ENCODE measurements at regions not wholly inside any gene's neighbourhood (a gene's known extent, or its start where the extent isn't known, plus 50 kb on each side); places are given as distances from the start of the nearest gene placed in this dataset.

DNA sequence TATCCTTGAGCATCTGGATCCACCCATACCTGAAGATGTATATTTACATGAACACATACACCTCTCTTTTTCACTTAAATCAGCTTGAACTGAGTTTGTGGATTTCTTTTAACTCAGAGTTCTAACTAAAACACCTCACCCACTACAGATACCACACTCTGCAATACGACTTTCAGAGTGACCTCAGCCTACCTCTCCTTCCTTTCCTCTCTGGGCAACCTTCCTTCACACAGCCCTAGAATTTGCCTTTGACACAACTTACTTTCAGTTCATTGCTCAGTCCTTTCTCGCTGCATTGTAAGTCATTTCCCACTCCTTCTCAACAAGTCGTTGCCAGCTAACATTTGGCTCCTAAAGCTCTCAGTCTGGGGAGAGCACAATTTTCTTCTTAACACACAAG, 151.9 kb upstream of the IRX3 start:
- DNase-seq, result no peak
- Mint-ChIP-seq H3K9me3 (no peaks in the 10 kb centered on the region), H3K4me3 (no peak overlapping the region), H3K36me3 (no peaks in the 10 kb centered on the region), H3K27me3 (ENCODE audit: low read depth in 3 of 3) (peaks cover 4 to 10% (median 8%) of the 10 kb centered on the region in 3 donors), H3K27ac (no peak overlapping the region), H3K4me1 (no peaks in the 10 kb centered on the region)

DNA sequence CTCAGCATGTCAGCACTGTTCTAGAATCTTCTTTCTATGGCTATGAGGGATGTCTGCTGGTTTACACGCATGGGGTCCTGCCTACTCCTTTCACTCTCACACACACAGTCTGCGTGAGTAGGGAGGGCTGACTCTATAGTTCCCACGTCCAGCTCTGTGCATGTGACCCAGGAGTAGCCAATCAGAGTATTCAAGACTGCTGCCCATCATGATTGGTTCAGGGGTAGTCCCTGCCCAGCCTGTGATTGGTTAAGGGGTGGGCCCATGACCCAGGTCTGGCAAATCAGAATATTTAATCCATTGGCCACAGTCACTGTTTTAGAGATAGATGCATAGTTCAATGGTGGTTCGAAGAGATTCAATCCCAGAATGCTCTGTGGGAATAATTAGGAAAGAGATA, 151.3 kb upstream of the IRX3 start:
- Mint-ChIP-seq H3K4me1 (no peaks in the 10 kb centered on the region), H3K27me3 (ENCODE audit: low read depth in 3 of 3) (peaks cover 4 to 10% (median 8%) of the 10 kb centered on the region in 3 donors), H3K27ac (no peak overlapping the region), H3K4me3 (no peak overlapping the region), H3K36me3 (no peaks in the 10 kb centered on the region), H3K9me3 (no peaks in the 10 kb centered on the region)
- no peak for DNase-seq

DNA sequence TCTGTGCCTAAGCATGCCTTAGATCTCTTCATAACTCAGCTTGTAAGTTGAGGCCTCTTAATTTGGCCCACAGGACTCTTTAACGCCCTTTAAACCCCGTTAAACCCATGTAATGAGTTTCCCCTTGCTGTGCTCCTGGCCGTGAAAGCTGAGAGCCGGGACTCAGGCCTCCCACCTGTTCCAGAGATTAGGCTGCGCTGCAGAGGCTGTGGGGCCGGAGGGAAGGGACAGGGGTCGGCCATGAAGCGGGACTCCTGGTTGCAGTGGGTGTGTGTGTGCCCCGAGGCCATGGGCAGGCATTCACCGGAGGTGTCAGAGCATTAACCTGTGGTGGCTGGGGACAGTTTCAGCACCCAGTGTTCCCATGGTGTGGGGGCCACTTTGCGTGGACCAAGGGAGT, 150.8 kb upstream of the IRX3 start:
- H3K9me3 Mint-ChIP-seq, result no peaks in the 10 kb centered on the region
- no peak overlapping the region for H3K4me3 Mint-ChIP-seq
- no peaks in the 10 kb centered on the region for H3K36me3 Mint-ChIP-seq
- H3K4me1 Mint-ChIP-seq, result no peaks in the 10 kb centered on the region
- DNase-seq, result no peak
- peaks cover 4 to 10% (median 8%) of the 10 kb centered on the region in 3 donors for H3K27me3 Mint-ChIP-seq (ENCODE audit: low read depth in 3 of 3)
- no peak overlapping the region for H3K27ac Mint-ChIP-seq

DNA sequence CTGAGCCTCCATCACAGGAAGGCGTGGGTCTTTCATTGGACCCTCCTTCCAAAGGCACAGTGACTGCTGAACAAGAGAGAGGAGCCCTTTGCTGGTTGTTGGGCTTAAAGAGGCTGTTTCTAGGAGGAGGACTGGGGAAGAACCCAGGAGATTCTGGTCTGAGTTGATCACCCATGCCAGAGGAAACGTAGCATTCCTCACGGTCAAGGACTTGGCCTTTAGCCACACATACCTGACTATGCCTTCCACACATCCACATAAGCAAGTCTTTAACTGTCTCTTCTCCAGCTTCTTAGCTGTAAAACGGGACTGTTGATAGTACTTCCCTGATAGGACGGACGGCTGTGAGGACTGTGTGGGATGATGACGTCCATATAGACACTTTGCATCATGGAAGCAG, 149.8 kb upstream of the IRX3 start:
- H3K4me3 Mint-ChIP-seq, result no peak overlapping the region
- no peaks in the 10 kb centered on the region for H3K36me3 Mint-ChIP-seq
- peaks cover 0 to 3% of the 10 kb centered on the region in 2 donors for H3K4me1 Mint-ChIP-seq
- peaks cover 4 to 14% (median 9%) of the 10 kb centered on the region in 3 donors for H3K27me3 Mint-ChIP-seq (ENCODE audit: low read depth in 3 of 3)
- H3K9me3 Mint-ChIP-seq, result peaks cover 0 to 3% (median 0%) of the 10 kb centered on the region in 6 donors
- DNase-seq, result no peak
- no peak overlapping the region for H3K27ac Mint-ChIP-seq

DNA sequence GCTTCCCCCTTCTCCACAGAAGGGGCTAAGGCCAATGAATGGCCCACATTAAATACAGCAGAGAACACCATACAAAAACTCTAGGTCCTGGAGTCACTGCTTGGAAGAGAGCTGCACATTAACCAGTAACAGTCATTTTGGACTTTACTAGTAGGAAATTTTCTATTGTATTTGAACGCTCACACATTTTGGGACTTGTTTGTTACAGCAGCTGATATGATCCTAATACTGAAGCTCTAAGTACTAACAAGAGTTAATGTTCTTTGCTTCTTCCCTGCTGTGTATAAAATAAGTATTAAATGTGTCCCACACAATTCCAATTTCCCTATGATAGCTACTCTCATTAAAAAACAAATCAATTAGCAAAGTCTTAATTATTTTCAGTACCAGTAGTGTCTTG, 148.3 kb upstream of the IRX3 start:
- Mint-ChIP-seq H3K27me3 (ENCODE audit: low read depth in 3 of 3) (peaks cover 2 to 23% (median 15%) of the 10 kb centered on the region in 3 donors), H3K36me3 (no peaks in the 10 kb centered on the region), H3K4me1 (peaks cover 0 to 8% of the 10 kb centered on the region in 2 donors), H3K27ac (no peak overlapping the region), H3K4me3 (no peak overlapping the region), H3K9me3 (peaks cover 0 to 14% (median 0%) of the 10 kb centered on the region in 6 donors)
- DNase-seq, result no peak

DNA sequence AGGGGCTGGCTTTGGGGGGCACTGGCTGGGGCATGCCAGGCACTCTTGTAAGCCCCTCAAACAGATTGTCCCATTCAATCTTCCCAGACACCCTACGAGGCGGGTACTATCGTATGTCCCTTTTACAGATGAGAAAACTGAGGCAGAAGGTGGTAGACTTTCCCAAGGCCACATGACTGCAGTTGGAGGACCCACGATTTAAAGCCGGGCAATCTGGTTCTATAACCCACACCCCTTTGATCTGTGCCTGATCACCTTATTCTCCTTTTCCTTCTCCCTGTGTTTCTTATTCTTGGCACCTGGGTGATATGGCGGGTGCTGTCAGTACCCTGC, 146.3 kb upstream of the IRX3 start:
- Mint-ChIP-seq H3K9me3 (peaks cover 0 to 20% (median 1%) of the 10 kb centered on the region in 6 donors), H3K4me3 (no peak overlapping the region), H3K4me1 (peaks cover 0 to 8% of the 10 kb centered on the region in 2 donors), H3K36me3 (no peaks in the 10 kb centered on the region), H3K27ac (no peak overlapping the region), H3K27me3 (ENCODE audit: low read depth in 3 of 3) (peaks cover 3 to 31% (median 12%) of the 10 kb centered on the region in 3 donors)
- no peak for DNase-seq

DNA sequence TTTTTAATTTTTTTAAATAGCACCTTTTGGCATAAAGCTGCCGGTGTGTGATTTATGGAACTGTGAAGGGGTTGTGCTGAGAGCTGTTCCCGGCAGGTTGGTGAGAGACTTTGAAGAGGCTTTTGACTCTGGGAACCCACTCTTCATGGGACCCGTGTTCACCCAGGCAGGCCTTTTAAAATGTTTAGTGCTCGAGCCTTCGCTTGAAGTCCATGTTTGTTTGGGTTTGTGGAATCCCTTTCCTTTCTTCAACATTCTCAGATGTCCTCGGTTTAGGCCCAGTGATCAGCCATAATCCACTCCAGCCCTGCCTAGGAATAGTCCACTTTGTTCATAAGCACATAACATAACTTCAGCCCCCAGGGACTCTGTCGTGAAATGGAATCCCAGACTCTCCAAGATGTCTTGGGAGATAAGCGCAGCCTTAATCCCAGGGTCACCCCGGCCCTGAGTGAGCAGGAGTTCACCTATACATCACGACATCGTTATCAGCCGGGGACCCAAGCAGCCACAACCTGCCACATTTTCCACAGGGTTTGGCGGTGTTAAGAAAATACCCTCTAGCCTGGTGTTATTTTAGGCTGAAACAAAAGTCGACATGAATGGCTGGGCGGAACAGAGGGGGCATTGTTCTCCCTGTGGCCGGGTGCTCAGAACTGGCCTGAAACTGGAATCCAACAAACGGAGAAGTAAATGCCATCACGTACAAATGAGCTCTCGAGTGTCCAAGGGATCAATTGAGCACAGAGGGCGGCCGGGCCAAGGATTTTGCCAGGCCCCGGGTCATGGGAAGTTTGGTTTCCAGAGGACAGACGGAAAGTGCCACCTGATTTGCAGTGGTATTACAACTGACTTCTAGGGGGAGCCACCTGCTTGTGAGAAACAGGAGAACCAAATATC, 145.7 kb upstream of the IRX3 start:
- Mint-ChIP-seq H3K36me3 (no peaks in the 10 kb centered on the region), H3K9me3 (peaks cover 0 to 20% (median 1%) of the 10 kb centered on the region in 6 donors), H3K4me3 (no peak overlapping the region), H3K4me1 (peaks cover 0 to 8% of the 10 kb centered on the region in 2 donors), H3K27me3 (ENCODE audit: low read depth in 3 of 3) (peaks cover 3 to 28% (median 12%) of the 10 kb centered on the region in 3 donors), H3K27ac (no peak overlapping the region)
- DNase-seq, result no peak

DNA sequence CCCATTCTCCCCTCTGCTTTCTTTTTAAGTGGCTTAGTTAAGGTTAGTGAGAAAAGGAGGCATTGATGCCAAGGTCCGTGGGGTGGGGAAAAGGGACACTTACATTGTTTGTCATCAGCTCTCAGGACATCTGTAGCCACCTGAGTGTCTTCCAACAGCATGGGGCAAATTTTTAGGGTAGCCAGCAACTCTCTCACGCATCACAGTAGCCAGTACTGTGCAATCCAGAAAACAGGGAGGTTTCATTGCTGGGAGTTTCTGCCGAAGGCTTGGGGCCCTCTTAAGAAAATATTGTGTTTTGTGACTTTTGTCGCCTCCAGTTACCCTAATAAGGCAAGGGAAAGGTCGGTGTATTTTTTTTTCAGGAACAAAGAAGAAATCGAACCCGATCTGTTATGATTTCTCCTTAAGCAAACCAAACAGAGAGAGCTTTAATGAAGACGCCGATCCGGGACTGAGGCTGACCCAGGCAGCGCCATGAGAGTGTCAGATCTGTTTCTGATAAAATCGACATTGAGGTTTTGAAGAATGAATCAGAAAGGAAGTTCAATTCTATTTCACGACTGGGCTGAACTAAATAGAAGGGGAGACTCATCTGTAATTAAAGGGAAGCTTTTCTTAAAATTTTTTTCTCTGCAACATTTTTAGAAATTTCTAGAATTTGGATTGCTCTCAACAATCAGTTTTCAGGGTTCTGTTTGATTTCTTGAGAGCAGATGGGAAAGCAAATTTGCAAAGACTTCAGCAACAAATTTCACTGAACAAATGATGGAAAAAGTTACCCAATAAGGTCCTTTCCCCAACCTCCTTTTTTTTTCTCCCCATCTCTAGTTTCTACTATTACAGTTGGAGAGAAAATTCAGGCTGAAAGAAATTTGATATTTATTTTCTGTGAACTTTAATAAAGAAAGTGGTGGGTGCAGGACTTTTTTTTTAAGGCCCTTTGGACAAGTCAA, 144.7 kb upstream of the IRX3 start:
- Mint-ChIP-seq H3K4me3 (no peak overlapping the region), H3K27ac (no peak overlapping the region), H3K9me3 (peaks cover 0 to 20% (median 1%) of the 10 kb centered on the region in 6 donors), H3K4me1 (peaks cover 0 to 8% of the 10 kb centered on the region in 2 donors), H3K36me3 (no peaks in the 10 kb centered on the region), H3K27me3 (ENCODE audit: low read depth in 3 of 3) (peaks cover 3 to 31% (median 13%) of the 10 kb centered on the region in 3 donors)
- DNase-seq, result no peak

DNA sequence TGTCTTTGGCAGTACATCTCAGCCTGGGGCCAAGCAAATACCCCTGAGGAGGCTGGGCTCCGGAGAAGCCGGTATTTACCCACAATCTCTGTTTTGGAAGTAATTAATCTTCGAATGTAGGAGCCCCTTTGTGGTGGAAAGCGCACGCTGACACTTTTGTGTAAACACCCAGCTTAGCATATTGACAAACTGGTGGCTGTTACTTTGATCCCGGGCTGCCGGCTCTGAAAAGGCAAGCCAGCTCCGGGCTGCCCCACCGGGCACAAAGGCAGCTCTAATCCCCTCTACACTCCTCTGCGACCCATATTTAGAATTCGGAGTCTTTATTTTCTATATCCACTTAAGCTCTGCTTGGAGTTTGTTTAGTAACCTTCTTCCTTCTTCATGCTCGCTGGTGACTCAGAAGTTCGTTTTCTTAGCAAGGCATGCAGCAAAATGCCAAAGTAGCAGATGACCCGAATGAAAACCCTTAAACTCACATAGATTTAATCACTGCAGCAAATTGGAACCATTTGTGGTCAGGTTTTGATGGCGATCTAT, 144.0 kb upstream of the IRX3 start:
- Mint-ChIP-seq H3K4me3 (no peak overlapping the region), H3K27me3 (ENCODE audit: low read depth in 3 of 3) (peaks cover 2 to 33% (median 13%) of the 10 kb centered on the region in 3 donors), H3K27ac (no peak overlapping the region), H3K4me1 (peaks cover 0 to 8% of the 10 kb centered on the region in 2 donors), H3K9me3 (peaks cover 0 to 20% (median 1%) of the 10 kb centered on the region in 6 donors), H3K36me3 (no peaks in the 10 kb centered on the region)
- DNase-seq, result no peak

DNA sequence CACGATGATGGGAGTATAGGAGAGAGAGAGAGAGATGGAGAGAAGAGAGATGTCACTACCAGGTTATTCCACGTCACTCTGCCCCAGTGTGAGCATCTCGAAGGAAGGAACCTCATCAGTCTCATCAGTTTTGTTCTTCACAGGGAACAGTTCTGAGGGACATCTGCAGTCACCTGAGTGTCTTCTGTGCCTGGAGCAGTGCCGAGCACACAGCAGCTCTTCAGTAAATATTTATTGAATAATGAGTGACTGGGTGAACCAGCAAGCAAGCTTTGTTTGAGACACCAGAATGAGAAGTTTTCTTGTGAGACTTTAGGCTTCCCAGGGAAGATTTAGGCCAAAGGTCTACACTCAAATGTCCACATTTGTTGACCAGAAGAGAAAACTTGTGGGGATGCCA, 142.4 kb upstream of the IRX3 start:
- Mint-ChIP-seq H3K36me3 (no peaks in the 10 kb centered on the region), H3K27me3 (ENCODE audit: low read depth in 3 of 3) (peaks cover 2 to 30% (median 13%) of the 10 kb centered on the region in 3 donors), H3K9me3 (peaks cover 0 to 20% (median 1%) of the 10 kb centered on the region in 6 donors), H3K27ac (no peak overlapping the region), H3K4me1 (peaks cover 0 to 8% of the 10 kb centered on the region in 2 donors), H3K4me3 (no peak overlapping the region)
- DNase-seq, result no peak

DNA sequence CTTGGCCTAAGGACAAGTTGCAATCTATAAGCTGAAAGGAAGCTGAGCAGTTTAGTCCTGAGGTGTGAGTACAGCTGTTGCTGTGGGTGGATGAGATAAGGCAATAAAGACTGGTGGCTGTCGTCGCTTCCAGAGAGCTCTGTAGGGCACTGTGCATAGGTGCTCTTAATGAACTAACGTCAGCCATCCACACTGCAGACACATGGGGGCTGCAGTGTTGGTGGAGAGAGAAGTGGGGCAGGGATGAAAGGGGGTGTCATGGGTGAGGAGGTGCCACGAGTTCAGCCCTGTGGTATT, 139.9 kb upstream of the IRX3 start:
- Mint-ChIP-seq H3K4me1 (peaks cover 0 to 7% of the 10 kb centered on the region in 2 donors), H3K27ac (no peak overlapping the region), H3K36me3 (no peaks in the 10 kb centered on the region), H3K9me3 (peaks cover 0 to 19% (median 2%) of the 10 kb centered on the region in 6 donors), H3K27me3 (ENCODE audit: low read depth in 3 of 3) (peaks cover 2 to 27% (median 9%) of the 10 kb centered on the region in 3 donors), H3K4me3 (no peak overlapping the region)
- no peak for DNase-seq

DNA sequence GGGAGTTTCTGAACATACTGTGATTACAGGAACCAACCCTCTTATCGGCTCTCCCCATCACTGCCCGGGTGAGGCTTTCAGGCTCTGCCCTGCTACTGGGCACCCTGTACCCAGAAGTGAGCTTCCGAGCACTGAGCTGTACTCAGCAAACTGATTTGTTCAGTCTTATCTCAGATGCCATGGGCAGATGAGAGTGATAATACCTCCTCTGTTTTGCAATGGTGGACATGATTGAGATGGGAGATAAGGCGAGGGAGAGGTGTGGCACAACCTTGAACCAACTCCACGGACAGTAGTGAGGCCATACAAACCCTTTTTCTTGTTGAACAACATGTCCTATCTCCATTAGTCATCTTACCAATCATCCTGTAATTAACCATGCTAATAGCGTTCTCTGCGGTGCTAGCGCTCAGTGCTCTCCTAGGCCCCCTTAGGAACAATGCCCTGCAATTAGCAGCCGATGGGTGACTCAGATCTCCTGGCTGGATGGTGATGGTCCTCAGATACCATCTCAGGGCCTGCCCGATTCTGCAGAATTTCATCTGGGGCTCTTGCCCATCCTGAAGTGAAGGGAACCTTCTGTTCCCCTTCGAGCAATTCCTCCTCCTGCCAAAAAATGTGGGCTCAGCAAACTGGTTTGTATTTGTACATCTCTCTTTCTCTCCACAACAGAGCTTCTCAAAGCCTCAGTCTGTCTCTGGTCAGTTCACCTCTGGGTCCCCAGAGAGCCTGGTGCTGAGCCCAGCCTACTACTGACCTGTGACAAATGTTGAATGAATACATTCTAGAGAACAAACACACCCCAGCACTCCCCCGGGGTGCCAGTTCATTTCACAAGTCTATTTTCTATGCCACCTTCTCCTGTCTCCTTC, 139.3 kb upstream of the IRX3 start:
- peaks cover 2 to 21% (median 4%) of the 10 kb centered on the region in 3 donors for H3K27me3 Mint-ChIP-seq (ENCODE audit: low read depth in 3 of 3)
- no peaks in the 10 kb centered on the region for H3K36me3 Mint-ChIP-seq
- H3K27ac Mint-ChIP-seq, result no peak overlapping the region
- H3K9me3 Mint-ChIP-seq, result peaks cover 0 to 13% (median 2%) of the 10 kb centered on the region in 6 donors
- no peak overlapping the region for H3K4me3 Mint-ChIP-seq
- H3K4me1 Mint-ChIP-seq, result peaks cover 0 to 1% of the 10 kb centered on the region in 2 donors
- no peak for DNase-seq

DNA sequence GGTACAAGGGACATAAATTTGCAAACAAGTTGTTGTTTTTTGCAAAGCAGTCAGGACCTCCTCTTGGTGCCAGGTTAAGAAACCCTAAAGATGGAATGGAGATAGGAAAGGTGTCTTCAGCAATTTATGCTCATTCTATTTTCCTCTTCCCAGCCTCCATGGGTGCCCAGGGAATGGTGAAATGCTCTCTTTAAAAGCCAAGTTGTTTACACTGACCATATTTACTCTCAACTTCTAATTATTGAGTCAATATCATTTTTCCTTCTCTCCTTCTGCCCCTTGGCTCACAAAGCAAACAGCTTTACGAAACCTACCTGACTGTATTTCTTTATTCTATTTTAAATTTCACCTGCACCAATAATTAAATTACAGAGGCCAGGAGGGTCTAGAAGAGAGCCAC, 138.5 kb upstream of the IRX3 start:
- H3K4me1 Mint-ChIP-seq, result no peaks in the 10 kb centered on the region
- peaks cover 0 to 8% (median 2%) of the 10 kb centered on the region in 6 donors for H3K9me3 Mint-ChIP-seq
- H3K27me3 Mint-ChIP-seq (ENCODE audit: low read depth in 3 of 3), result peaks cover 1 to 19% (median 2%) of the 10 kb centered on the region in 3 donors

More for the DNA sequence above, 138.5 kb upstream of the IRX3 start:
- H3K4me3 Mint-ChIP-seq, result no peak overlapping the region
- no peaks in the 10 kb centered on the region for H3K36me3 Mint-ChIP-seq
- no peak overlapping the region for H3K27ac Mint-ChIP-seq
- DNase-seq, result no peak

All from immature natural killer cell (primary cell).